ENCODE measurements at regions not wholly inside any gene's neighbourhood (a gene's known extent, or its start where the extent isn't known, plus 50 kb on each side); places are given as distances from the start of the nearest gene placed in this dataset.

DNA sequence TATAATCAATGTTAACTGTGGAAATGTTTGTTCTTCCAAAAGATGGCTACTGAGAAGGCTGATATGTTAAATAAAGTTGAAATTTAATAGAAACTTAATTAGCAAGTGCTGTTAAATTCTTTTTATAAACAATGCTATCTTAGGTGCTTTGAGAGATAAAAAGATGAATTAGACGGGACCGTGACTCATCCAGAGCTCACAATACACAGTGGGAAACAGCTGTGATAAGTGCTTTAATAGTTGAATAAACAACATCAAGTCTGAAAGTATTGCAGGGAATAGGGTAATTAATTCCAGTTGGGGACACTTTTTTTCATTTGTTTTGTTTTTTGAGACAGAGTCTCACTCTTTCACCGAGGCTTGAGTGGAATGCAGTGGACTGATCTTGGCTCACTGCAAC, 85.5 kb upstream of the DTNA start:
- TF ChIP-seq POLR2A (IDR thresholded peaks at IDR 0.05) (no peak), POLR2AphosphoS5 (IDR thresholded peaks at IDR 0.05) (no peak)
- TF ChIP-seq, protein P1, sequence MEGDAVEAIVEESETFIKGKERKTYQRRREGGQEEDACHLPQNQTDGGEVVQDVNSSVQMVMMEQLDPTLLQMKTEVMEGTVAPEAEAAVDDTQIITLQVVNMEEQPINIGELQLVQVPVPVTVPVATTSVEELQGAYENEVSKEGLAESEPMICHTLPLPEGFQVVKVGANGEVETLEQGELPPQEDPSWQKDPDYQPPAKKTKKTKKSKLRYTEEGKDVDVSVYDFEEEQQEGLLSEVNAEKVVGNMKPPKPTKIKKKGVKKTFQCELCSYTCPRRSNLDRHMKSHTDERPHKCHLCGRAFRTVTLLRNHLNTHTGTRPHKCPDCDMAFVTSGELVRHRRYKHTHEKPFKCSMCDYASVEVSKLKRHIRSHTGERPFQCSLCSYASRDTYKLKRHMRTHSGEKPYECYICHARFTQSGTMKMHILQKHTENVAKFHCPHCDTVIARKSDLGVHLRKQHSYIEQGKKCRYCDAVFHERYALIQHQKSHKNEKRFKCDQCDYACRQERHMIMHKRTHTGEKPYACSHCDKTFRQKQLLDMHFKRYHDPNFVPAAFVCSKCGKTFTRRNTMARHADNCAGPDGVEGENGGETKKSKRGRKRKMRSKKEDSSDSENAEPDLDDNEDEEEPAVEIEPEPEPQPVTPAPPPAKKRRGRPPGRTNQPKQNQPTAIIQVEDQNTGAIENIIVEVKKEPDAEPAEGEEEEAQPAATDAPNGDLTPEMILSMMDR (IDR thresholded peaks at IDR 0.05): no peak
